GM19035 (cell line): ENCODE measurements at regions not wholly inside any gene's neighbourhood (a gene's known extent, or its start where the extent isn't known, plus 50 kb on each side); places are given as distances from the start of the nearest gene placed in this dataset.
"Not testable (repeated sequence)": the region's sequence is repeated elsewhere in the genome, so short reads cannot be mapped to it uniquely, and the experiment has no call there.

Experiments
- ATAC-seq: cut with Tn5 transposase; IDR thresholded peaks from one replicate; pipeline ENCODE4 v1.9.1; 2021; ENCODE audit not compliant: unreplicated experiment

DNA sequence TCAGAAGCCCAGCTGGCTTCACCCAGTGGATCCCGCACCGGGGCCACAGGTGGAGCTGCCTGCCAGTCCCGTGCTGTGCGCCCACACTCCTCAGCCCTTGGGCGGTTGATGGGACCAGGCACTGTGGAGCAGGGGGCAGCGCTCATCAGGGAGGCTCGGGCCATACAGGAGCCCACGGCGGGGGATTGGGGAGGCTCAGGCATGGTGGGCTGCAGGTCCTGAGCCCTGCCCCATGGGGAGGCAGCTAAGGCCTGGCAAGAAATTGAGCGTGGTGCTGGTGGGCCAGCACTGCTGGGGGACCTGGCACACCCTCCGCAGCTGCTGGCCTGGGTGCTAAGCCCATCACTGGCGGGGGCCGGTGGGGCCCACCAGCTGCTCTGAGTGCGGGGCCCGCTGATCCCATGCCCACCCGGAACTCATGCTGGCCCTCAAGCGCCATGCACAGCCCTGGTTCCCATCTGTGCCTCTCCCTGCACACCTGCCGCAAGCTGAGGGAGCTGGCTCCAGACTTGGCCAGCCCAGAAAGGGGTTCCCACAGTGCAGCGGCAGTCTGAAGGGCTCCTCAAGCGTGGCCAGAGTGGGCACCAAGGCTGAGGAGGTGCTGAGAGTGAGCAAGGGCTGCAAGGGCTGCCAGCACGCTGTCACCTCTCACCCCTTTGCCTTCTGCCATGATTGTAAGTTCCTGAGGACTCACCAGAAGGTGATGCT lies 705.1 kb downstream of the STPG2 start:
- ATAC-seq: not testable (repeated sequence)

DNA sequence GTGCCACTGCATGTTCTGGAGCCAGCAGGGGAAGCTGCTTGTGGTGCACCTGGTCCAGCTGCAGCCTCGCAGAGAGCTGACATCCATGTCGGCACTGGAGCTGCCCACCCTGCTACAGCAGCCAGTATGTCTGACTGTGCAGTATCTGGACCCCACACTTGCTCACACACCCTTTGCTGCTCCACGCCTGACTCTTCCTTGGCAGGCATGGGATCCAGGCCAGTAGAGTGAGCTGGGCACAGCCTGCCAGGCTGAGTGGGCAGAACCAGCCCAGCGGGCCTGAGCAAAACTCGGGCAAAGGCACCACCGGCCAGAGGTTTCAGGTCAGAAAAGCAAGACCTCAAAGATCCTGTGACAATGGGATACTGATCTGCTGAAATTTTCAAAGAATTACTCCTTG lies 690.1 kb downstream of the STPG2 start:
- ATAC-seq: no peak

DNA sequence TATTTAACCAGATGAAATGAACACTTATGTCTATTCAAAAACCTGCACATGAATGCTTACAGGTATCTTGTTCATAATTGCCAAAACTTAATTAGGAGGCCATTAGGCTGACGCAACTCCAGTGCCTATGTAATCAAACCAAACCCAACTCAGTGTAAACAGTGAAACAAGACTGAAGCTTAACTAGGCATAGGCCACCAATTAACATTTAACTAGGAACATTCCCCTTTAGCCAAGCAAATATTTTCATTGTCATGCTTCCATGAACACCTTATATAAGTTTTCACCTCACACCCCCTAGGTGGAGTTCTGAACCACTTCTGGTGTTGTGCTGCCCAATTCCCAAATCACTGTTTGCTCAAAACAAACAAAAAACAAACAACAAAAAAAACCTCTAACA lies 686.0 kb downstream of the STPG2 start:
- ATAC-seq: no peak

DNA sequence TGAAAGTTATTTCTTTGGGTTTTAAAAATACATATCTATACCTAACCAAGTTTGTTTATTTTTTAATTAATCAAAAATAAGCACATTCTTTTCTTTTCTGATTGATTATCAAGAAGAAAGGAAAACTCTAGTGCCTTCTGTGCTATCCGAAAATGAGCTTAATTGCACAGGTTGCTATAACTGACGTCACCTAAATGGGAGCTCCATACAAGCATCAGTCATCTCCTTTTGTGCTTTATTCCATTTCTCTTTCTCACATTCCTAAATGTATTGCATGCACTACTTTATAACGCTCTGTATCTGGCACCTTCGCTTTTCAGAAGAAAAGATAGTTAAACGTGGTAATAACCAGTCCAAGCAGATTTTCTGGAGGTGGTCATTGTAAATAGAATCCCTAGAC lies 675.0 kb downstream of the STPG2 start:
- no peak for ATAC-seq

DNA sequence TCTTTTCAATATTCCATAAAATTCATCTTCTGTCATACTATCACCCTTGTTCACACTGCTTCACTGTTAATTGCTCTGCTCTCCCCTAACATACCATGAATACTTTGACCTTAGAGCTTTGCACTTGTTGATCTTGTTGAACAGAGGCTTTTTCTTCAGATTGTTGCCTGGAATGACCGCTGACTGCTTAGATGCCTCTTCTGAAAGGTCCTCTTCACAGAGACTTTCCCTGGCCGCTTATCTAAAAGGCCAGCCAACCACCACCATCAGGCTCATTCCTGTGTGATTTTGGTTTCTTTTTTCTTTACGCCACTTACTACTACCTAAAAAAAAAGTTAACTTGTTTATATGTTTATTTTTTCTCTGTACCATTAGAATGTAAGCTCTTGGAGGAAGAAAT lies 667.7 kb downstream of the STPG2 start:
- no peak for ATAC-seq

DNA sequence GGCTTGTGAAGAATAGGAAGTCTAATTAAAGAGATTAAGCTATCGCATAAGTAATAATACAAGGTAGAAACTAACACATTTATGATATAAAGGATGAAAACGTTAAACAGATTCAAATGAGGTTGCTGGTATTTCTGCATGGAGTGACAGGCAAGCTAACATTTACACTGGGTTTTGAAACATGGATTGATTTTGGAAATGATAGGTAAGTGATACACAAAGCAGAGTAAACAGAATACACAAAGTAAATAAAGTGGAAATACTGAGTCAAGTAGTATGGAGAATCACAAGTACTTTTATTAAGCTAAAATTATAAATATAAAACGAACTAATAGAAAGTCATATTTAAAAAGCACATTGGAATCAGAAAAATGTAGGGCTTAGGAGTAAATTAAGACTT lies 665.3 kb downstream of the STPG2 start:
- ATAC-seq: no peak

DNA sequence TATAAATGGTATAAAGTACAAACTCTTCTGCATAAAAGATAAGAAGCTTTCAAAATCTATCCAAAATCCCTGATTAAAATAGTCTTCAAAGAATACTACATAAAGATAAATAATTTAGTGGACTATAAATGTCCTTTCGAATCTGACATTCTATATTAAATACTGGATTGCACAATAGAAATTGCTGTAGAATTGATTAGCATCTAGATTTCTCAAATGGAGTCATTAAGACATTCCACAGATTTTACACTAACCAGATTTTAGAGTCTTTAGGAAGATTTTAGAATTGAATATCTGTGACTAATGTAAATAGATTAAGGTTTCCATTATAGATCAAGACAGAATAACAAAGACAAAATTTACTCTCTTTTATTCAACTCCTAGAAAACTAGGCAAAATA lies 663.9 kb downstream of the STPG2 start:
- no peak for ATAC-seq

DNA sequence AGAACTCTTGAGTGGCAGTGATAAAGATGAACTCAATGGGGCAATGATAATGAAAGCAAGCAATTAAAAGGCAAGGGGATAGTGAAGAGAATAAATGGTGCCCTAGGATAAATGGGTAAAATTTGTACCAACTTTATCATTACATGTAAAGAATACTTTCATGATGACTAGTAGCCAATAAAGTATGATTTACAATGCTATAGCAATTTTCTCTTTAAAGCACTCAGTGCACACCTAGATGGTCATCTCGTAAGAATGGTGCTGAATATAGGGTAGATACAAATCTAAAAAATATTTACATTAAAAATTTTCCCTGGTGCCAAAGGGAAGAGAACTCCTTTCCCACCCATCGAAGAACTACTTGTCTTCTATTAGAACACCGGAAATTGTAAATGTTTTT lies 651.4 kb downstream of the STPG2 start:
- no peak for ATAC-seq

DNA sequence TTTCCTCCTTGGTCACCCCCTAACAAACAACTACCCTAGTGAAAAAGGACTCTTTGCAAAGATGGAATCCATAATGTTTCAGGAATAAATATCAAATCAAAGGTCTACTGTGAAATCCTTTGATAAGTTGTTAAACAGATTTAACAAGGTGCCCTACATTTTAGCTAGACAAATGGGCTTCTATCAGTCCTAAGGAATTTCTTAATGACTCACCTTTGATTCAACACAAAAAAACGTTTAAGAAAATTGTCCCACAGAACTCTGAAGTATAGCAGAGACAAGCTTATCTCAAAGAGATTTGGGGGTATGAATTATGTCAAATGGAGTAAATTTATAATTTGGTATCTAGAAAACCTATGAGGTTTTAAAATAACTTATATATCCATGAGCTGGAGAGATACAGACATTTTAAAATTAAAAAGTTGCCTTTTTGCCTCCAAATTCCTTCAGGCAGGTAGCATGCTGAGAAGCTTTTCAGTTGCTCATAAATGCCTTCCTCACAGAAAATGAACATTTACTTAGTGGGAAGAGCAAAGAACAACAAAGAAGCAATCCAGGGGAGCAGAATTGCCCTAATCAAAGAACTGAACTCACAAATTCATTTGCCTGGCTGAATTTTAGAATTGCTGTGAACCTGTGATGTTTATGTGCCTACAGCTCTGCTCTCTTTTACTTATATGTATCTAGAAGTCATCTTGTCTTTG lies 649.3 kb downstream of the STPG2 start:
- no peak for ATAC-seq

DNA sequence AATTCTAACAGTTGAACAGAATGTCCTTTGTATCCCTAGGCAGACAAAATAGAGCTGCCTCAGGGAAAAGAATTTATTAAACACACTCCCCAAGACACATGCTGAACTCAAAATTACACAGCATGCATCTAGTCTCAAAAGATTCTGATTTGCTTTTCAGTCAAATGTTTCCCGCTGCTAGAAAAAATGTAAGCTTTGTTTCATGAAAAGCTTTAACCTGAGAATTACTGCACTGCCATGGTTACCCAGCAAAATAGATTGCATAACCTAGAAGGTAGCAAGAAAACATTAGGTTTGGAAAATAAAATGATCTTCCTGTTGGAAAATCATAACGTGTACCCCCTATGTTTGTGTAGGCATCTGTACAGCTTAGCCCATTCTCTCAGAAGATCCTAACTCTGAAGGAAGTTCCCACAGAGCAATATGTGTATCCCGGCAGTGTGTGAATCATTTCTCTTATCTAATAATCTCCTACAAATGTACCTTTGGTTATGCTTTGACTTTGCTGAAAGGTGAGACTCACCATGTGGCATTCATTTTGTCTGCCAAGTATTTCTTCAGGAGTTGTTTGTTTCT lies 646.9 kb downstream of the STPG2 start:
- no peak for ATAC-seq

DNA sequence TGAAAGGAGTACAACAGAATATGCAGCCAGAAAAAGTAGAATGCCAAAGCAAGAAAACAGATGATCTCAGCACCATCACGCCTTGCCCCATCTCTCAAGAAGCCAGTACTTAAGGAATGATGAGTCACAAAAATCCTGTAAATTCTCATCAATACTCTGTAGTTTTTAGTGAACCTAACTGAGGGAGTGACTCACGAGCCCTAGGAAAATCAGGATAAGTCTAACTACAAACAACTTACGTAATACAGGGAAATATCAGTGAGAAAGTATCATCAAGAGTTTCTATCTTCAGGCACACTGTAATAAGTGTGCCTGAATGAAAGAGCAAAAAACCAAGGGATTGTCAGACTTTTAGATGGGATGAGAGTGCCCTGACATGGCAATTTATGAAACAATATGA lies 644.4 kb downstream of the STPG2 start:
- no peak for ATAC-seq

DNA sequence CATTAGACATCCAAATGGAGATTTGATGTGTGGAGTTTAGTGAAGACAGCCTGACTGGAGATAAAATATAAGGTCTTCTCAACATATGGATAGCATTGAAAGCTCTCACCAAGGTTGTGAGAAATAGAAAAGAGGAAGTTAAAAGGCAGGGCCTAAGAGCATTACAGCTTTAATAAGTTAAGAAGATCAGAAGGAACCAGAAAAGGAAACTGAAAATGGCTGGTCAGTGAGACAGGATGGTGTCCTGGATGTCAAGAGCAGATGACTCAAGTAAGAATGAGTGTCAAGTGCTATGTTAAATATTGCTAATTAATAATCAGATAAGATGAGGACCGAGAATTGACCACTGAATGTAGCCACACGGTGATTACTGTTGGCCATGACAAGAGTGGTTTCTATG lies 642.9 kb downstream of the STPG2 start:
- ATAC-seq: peak; percentile 96

DNA sequence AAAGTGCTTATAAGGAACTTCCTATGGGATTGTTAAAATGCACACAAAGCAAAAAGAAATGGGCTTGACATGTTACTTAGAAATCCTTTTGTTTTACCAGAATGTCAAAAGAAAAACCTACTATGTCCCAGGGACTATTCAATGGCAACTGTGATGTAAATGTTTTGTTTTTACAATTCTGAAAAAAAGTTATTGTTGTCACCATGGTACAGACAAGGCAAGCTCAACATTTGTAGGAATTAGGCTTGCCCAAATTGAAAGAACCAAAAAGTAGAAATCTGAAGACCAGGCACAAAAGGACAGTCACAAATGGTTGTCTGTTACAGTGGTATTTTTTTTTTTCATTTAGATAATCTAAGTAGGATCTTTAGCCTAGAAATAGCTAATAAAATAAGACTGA lies 638.6 kb downstream of the STPG2 start:
- ATAC-seq: no peak

DNA sequence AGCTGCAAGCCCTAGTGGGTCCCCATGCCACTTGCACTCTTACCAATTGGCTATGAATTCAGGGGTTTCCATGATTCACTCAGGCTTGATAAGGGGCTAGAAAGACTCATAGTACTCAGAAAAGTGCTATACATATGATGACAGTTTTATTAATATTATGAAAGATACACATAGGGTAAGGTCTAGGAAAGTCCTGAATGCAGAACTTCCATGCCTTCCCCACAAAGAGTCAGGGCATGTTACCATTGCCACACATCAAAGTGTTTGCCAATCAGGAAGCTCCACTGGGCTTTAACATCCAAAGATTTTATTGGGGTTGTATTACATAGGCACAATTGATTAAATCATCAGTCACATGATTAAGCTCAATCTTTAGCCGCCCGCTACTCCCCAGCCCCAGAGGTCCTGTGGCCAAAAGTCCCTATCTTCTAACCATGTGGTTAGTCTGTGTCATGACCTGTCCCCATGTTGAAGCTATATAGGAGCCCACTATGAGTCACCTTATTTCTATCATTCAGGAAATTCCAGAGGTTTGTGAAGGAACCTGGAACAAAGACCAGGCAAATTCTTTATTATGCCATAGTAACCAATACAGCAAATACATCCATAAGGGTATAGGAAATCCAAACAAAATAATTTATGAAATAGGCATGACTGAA lies 635.6 kb downstream of the STPG2 start:
- no peak for ATAC-seq
